ENCODE measurements at regions not wholly inside any gene's neighbourhood (a gene's known extent, or its start where the extent isn't known, plus 50 kb on each side); places are given as distances from the start of the nearest gene placed in this dataset.

GRCh38 chr2:192593561-192593960, 398.8 kb upstream of the TMEFF2 start:
- TF ChIP-seq EP300 (IDR thresholded peaks at IDR 0.05) (no peak), POLR2A (IDR thresholded peaks at IDR 0.05) (no peak), CTCF (IDR thresholded peaks at IDR 0.05) (no peak)

Data from stomach (tissue), 4 donors.